Left ventricle myocardium inferior (tissue), 1 donor: ENCODE measurements at regions not wholly inside any gene's neighbourhood (a gene's known extent, or its start where the extent isn't known, plus 50 kb on each side); places are given as distances from the start of the nearest gene placed in this dataset.

ENCODE experiments used
- DNase-seq: peaks from one replicate; pipeline ENCODE4 v3.0.0-alpha.2; 2020
- H3K27ac ChIP-seq: fragments of 200-600 bp; replicated peaks from 2 replicates; pipeline ENCODE4 v1.8.0; 2021
- H3K27me3 ChIP-seq: fragments of 200-600 bp; 2 replicates; pipeline ENCODE4 v1.8.0; 2021; ENCODE audit warnings: low read depth
- H3K36me3 ChIP-seq: fragments of 200-600 bp; 2 replicates; pipeline ENCODE4 v1.8.0; 2021
- H3K4me1 ChIP-seq: fragments of 200-600 bp; 2 replicates; pipeline ENCODE4 v1.8.0; 2021
- H3K4me3 ChIP-seq: fragments of 200-600 bp; 2 replicates; pipeline ENCODE4 v1.8.0; 2021; ENCODE audit warnings: mild to moderate bottlenecking, moderate library complexity
- H3K9me3 ChIP-seq: fragments of 200-600 bp; replicated peaks from 2 replicates; pipeline ENCODE4 v1.8.0; 2021
- CTCF ChIP-seq: fragments of 200-600 bp; IDR thresholded peaks from 2 replicates; pipeline ENCODE4 v1.8.0; 2021; ENCODE audit warnings: antibody characterized with exemption, mild to moderate bottlenecking, borderline replicate concordance
- intact Hi-C: fragments of 100-400 bp; cut with micrococcal nuclease; formaldehyde crosslinking; loops from one replicate; pipeline ENCODE4 v1.11.0; 2022
- donor health status: DM: no; HTN: yes; CAD: no; lungs with severe emphysema.

- no peak overlapping the region for H3K27ac ChIP-seq
- H3K36me3 ChIP-seq: no peaks in the 10 kb centered on the region
- no peak overlapping the region for H3K4me3 ChIP-seq
- peaks cover 19% of the 10 kb centered on the region for H3K9me3 ChIP-seq
- H3K27me3 ChIP-seq: no peaks in the 10 kb centered on the region
- no peak for TF ChIP-seq CTCF
- no peak for DNase-seq
- intact Hi-C loops: no loop called here
- no peaks in the 10 kb centered on the region for H3K4me1 ChIP-seq
Measured at GRCh38 chr4:111031596-111031995, 408.7 kb upstream of the PITX2 start.

GRCh38 chr4:111037591-111038360 lies 414.9 kb upstream of the PITX2 start:
- no peak for DNase-seq
- no peak for TF ChIP-seq CTCF
- no peak overlapping the region for H3K27ac ChIP-seq
- no peaks in the 10 kb centered on the region for H3K36me3 ChIP-seq
- no peaks in the 10 kb centered on the region for H3K9me3 ChIP-seq
- intact Hi-C loops: no loop called here
- no peaks in the 10 kb centered on the region for H3K27me3 ChIP-seq
- H3K4me3 ChIP-seq: no peak overlapping the region
- H3K4me1 ChIP-seq: no peaks in the 10 kb centered on the region

GRCh38 chr4:111040904-111041303 lies 418.0 kb upstream of the PITX2 start:
- intact Hi-C loops: no loop called here
- H3K27me3 ChIP-seq: no peaks in the 10 kb centered on the region
- no peak overlapping the region for H3K4me3 ChIP-seq
- H3K9me3 ChIP-seq: no peaks in the 10 kb centered on the region
- no peak for DNase-seq
- H3K36me3 ChIP-seq: no peaks in the 10 kb centered on the region
- no peak overlapping the region for H3K27ac ChIP-seq
- no peaks in the 10 kb centered on the region for H3K4me1 ChIP-seq
- TF ChIP-seq CTCF: no peak

- Histone ChIP-seq H3K27me3 (no peaks in the 10 kb centered on the region), H3K27ac (no peak overlapping the region), H3K4me3 (no peak overlapping the region), H3K9me3 (peaks cover 6% of the 10 kb centered on the region), H3K4me1 (no peaks in the 10 kb centered on the region), H3K36me3 (no peaks in the 10 kb centered on the region)
- intact Hi-C loops: no loop called here
- no peak for DNase-seq
- TF ChIP-seq CTCF: no peak
Measured at GRCh38 chr4:111043286-111043685, 420.4 kb upstream of the PITX2 start.

- no peak for TF ChIP-seq CTCF
- intact Hi-C loops: no loop called here
- no peaks in the 10 kb centered on the region for H3K4me1 ChIP-seq
- H3K36me3 ChIP-seq: no peaks in the 10 kb centered on the region
- no peaks in the 10 kb centered on the region for H3K27me3 ChIP-seq
- no peak for DNase-seq
- no peak overlapping the region for H3K4me3 ChIP-seq
- no peak overlapping the region for H3K27ac ChIP-seq
- H3K9me3 ChIP-seq: peaks cover 22% of the 10 kb centered on the region
Measured at GRCh38 chr4:111045992-111046391, 423.1 kb upstream of the PITX2 start.
